ENCODE measurements at regions not wholly inside any gene's neighbourhood (a gene's known extent, or its start where the extent isn't known, plus 50 kb on each side); places are given as distances from the start of the nearest gene placed in this dataset.

GRCh38 chr20:52473186-52473585 lies 281.6 kb upstream of the ZFP64 start:
- TF ChIP-seq, protein P1, sequence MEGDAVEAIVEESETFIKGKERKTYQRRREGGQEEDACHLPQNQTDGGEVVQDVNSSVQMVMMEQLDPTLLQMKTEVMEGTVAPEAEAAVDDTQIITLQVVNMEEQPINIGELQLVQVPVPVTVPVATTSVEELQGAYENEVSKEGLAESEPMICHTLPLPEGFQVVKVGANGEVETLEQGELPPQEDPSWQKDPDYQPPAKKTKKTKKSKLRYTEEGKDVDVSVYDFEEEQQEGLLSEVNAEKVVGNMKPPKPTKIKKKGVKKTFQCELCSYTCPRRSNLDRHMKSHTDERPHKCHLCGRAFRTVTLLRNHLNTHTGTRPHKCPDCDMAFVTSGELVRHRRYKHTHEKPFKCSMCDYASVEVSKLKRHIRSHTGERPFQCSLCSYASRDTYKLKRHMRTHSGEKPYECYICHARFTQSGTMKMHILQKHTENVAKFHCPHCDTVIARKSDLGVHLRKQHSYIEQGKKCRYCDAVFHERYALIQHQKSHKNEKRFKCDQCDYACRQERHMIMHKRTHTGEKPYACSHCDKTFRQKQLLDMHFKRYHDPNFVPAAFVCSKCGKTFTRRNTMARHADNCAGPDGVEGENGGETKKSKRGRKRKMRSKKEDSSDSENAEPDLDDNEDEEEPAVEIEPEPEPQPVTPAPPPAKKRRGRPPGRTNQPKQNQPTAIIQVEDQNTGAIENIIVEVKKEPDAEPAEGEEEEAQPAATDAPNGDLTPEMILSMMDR (IDR thresholded peaks at IDR 0.05 in 8 of 11, conservative IDR thresholded peaks at IDR 0.05 in 3 of 11): no peak
- TF ChIP-seq POLR2AphosphoS5 (IDR thresholded peaks at IDR 0.05): no peak

Measured in spleen (tissue), 7 donors.